ENCODE measurements at regions not wholly inside any gene's neighbourhood (a gene's known extent, or its start where the extent isn't known, plus 50 kb on each side); places are given as distances from the start of the nearest gene placed in this dataset.

DNA sequence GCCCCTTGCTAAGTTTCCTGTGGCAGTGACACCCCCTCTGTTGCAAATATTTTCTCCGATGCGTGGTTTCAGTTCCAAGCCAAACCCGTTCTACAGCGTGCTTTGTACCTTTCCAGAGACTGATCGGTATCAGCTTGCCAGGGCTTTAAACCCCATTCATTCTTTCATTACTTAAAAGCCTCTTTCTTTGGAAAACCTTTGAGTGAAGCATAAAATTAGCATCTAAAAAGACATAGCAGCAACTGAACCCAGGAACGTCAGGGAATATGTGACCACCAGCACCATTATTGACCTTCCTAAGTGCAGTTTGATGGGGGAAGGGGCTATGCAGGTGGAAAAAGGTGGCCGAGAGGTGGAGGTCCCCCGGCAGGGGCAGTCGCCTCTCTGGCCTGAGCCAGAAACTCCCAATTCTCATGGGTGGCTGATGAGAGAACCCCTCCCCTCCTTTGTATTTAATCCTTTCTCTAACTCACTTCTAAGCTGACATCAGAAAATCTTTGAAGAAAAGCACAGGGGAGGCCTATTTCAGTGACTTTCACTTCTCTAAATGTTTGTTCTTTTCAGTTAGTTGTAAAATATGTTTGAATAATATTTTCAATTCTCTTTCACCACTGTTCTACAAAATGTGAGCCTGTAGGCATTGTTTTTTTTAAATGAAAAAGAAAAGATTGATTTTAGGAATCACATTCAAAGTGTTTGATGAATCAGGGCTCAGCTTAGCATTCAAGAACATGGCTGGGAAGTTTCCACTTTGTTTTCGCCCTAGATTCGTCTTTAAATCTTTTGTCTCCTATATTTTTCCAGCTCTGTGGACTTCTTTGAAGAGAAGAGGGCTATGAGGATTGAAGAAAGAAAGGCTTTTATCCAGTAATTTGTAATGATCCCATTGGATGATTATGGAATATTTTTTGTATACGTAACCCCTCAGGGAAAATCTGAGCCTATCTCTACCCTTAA lies 89.2 kb downstream of the RSPH3 start:
- TF ChIP-seq, protein P1, sequence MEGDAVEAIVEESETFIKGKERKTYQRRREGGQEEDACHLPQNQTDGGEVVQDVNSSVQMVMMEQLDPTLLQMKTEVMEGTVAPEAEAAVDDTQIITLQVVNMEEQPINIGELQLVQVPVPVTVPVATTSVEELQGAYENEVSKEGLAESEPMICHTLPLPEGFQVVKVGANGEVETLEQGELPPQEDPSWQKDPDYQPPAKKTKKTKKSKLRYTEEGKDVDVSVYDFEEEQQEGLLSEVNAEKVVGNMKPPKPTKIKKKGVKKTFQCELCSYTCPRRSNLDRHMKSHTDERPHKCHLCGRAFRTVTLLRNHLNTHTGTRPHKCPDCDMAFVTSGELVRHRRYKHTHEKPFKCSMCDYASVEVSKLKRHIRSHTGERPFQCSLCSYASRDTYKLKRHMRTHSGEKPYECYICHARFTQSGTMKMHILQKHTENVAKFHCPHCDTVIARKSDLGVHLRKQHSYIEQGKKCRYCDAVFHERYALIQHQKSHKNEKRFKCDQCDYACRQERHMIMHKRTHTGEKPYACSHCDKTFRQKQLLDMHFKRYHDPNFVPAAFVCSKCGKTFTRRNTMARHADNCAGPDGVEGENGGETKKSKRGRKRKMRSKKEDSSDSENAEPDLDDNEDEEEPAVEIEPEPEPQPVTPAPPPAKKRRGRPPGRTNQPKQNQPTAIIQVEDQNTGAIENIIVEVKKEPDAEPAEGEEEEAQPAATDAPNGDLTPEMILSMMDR (IDR thresholded peaks at IDR 0.05 in 4 of 5, conservative IDR thresholded peaks at IDR 0.05 in 1 of 5): no peak
- no peak for TF ChIP-seq POLR2A (IDR thresholded peaks at IDR 0.05)

Measured in gastrocnemius medialis (tissue), 4 donors.